ENCODE measurements at regions not wholly inside any gene's neighbourhood (a gene's known extent, or its start where the extent isn't known, plus 50 kb on each side); places are given as distances from the start of the nearest gene placed in this dataset.

DNA sequence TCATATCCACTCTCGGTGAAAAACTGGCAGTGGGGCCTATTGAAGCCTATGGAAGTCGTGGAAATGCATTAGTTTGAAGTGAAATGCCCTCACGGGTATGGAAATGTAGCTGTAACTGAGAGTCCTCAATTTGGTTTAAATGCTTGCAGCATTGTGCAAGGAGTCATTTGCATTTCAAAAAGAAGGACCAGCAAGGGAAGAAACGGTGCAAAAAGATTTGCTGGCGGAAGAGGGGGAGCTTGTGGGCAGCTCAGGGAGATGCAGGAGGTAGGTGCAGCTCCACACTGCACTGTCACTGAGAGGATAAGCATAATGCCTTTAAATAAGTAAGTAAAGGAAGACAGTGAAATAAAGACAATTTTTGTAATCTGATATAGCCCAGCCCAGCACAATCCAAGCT is 400.4 kb upstream of the DIPK2B start (continued):
- TF ChIP-seq, protein P1, sequence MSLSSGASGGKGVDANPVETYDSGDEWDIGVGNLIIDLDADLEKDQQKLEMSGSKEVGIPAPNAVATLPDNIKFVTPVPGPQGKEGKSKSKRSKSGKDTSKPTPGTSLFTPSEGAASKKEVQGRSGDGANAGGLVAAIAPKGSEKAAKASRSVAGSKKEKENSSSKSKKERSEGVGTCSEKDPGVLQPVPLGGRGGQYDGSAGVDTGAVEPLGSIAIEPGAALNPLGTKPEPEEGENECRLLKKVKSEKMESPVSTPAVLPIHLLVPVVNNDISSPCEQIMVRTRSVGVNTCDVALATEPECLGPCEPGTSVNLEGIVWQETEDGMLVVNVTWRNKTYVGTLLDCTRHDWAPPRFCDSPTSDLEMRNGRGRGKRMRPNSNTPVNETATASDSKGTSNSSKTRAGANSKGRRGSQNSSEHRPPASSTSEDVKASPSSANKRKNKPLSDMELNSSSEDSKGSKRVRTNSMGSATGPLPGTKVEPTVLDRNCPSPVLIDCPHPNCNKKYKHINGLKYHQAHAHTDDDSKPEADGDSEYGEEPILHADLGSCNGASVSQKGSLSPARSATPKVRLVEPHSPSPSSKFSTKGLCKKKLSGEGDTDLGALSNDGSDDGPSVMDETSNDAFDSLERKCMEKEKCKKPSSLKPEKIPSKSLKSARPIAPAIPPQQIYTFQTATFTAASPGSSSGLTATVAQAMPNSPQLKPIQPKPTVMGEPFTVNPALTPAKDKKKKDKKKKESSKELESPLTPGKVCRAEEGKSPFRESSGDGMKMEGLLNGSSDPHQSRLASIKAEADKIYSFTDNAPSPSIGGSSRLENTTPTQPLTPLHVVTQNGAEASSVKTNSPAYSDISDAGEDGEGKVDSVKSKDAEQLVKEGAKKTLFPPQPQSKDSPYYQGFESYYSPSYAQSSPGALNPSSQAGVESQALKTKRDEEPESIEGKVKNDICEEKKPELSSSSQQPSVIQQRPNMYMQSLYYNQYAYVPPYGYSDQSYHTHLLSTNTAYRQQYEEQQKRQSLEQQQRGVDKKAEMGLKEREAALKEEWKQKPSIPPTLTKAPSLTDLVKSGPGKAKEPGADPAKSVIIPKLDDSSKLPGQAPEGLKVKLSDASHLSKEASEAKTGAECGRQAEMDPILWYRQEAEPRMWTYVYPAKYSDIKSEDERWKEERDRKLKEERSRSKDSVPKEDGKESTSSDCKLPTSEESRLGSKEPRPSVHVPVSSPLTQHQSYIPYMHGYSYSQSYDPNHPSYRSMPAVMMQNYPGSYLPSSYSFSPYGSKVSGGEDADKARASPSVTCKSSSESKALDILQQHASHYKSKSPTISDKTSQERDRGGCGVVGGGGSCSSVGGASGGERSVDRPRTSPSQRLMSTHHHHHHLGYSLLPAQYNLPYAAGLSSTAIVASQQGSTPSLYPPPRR (CRISPR knock-in tag; IDR thresholded peaks at IDR 0.05; ENCODE audit: borderline replicate concordance): no peak
- TF ChIP-seq MAFG (CRISPR knock-in tag; IDR thresholded peaks at IDR 0.05) (no peak), EHMT2 (IDR thresholded peaks at IDR 0.05; ENCODE audit: borderline replicate concordance, low read depth, low read length) (no peak), HIVEP1 (CRISPR knock-in tag; IDR thresholded peaks at IDR 0.05) (no peak), ZNF501 (CRISPR knock-in tag; IDR thresholded peaks at IDR 0.05) (no peak), ZNF879 (CRISPR knock-in tag; IDR thresholded peaks at IDR 0.05) (no peak), FOXA3 (CRISPR knock-in tag; IDR thresholded peaks at IDR 0.05) (no peak)

DNA sequence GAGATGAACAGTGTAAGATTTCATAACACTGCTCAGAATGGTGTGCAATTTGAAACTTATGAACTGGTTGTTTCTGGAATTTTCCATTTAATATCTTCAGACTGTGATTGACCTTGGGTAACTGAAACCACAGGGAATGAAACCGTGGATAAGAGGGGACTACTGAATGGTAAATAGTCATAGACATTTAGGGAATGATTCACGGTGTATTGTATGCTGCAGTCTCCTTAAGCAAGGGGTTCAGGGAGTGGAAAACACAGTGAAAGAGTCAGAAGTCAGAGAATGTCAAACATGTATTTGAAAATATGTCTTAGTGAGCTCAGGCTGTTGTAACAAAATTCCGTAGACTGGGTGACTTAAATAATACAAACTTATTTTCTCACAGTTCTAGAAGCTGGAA is 398.2 kb upstream of the DIPK2B start:
- H2AFZ ChIP-seq (ENCODE audit: low read length): no peak overlapping the region
- no peaks in the 10 kb centered on the region for H3K36me3 ChIP-seq (replicated peaks in 1 of 2; ENCODE audit: control insufficient read depth in 1 of 2, insufficient read depth in 2 of 2, low read length in 2 of 2)
- H3K27me3 ChIP-seq (ENCODE audit: control insufficient read depth in 1 of 2, insufficient read depth in 2 of 2, low read length in 2 of 2): no peaks in the 10 kb centered on the region
- ChIA-PET CTCF (ENCODE audit: low intra/inter-chr PET ratio, low total read pairs) (no interaction called here), POLR2A (no interaction called here)
- no peak overlapping the region for H3K4me2 ChIP-seq (ENCODE audit: low read depth, low read length)
- no TSS peak for BruUV-seq (replicated peaks)
- in situ Hi-C loops (cut with HindIII; ENCODE audit: extremely low pct_ligation_motif_present, low pct_unique_long_range_greater_than_20kb) (no loop called here), intact Hi-C loops (cut with micrococcal nuclease; ENCODE audit: unreplicated experiment) (no loop called here)
- FAIRE-seq (no peak), ATAC-seq (no peak), DNase-seq (ENCODE audit: low spot score) (no peak)
- no peak overlapping the region for H3K27ac ChIP-seq (ENCODE audit: extremely low read length, insufficient read depth, low read length)
- no peaks in the 10 kb centered on the region for H3K9me3 ChIP-seq (ENCODE audit: low read length)
- H3K4me3 ChIP-seq (replicated peaks in 1 of 3; ENCODE audit: insufficient read depth in 1 of 3, low read depth in 2 of 3, low read length in 3 of 3): no peak overlapping the region
- no peak overlapping the region for H3K9ac ChIP-seq (ENCODE audit: insufficient read depth, low read depth, low read length)
- WGBS (ENCODE audit: low lambda C conversion rate): 33% methylated on average over 3 of the region's 3 CpGs
- H4K20me1 ChIP-seq (ENCODE audit: insufficient read depth, low read length): no peaks in the 10 kb centered on the region
- H3K79me2 ChIP-seq (ENCODE audit: insufficient read depth, low read length): no peaks in the 10 kb centered on the region
- no peaks in the 10 kb centered on the region for H3K4me1 ChIP-seq (ENCODE audit: insufficient read depth, low read length)
- TF ChIP-seq ZNF781 (CRISPR knock-in tag; IDR thresholded peaks at IDR 0.05; ENCODE audit: borderline replicate concordance, not compliant biosample characterization): no peak
- TF ChIP-seq, protein P2, sequence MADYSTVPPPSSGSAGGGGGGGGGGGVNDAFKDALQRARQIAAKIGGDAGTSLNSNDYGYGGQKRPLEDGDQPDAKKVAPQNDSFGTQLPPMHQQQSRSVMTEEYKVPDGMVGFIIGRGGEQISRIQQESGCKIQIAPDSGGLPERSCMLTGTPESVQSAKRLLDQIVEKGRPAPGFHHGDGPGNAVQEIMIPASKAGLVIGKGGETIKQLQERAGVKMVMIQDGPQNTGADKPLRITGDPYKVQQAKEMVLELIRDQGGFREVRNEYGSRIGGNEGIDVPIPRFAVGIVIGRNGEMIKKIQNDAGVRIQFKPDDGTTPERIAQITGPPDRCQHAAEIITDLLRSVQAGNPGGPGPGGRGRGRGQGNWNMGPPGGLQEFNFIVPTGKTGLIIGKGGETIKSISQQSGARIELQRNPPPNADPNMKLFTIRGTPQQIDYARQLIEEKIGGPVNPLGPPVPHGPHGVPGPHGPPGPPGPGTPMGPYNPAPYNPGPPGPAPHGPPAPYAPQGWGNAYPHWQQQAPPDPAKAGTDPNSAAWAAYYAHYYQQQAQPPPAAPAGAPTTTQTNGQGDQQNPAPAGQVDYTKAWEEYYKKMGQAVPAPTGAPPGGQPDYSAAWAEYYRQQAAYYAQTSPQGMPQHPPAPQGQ (CRISPR knock-in tag; IDR thresholded peaks at IDR 0.05; ENCODE audit: borderline replicate concordance): no peak
- TF ChIP-seq, protein P3, sequence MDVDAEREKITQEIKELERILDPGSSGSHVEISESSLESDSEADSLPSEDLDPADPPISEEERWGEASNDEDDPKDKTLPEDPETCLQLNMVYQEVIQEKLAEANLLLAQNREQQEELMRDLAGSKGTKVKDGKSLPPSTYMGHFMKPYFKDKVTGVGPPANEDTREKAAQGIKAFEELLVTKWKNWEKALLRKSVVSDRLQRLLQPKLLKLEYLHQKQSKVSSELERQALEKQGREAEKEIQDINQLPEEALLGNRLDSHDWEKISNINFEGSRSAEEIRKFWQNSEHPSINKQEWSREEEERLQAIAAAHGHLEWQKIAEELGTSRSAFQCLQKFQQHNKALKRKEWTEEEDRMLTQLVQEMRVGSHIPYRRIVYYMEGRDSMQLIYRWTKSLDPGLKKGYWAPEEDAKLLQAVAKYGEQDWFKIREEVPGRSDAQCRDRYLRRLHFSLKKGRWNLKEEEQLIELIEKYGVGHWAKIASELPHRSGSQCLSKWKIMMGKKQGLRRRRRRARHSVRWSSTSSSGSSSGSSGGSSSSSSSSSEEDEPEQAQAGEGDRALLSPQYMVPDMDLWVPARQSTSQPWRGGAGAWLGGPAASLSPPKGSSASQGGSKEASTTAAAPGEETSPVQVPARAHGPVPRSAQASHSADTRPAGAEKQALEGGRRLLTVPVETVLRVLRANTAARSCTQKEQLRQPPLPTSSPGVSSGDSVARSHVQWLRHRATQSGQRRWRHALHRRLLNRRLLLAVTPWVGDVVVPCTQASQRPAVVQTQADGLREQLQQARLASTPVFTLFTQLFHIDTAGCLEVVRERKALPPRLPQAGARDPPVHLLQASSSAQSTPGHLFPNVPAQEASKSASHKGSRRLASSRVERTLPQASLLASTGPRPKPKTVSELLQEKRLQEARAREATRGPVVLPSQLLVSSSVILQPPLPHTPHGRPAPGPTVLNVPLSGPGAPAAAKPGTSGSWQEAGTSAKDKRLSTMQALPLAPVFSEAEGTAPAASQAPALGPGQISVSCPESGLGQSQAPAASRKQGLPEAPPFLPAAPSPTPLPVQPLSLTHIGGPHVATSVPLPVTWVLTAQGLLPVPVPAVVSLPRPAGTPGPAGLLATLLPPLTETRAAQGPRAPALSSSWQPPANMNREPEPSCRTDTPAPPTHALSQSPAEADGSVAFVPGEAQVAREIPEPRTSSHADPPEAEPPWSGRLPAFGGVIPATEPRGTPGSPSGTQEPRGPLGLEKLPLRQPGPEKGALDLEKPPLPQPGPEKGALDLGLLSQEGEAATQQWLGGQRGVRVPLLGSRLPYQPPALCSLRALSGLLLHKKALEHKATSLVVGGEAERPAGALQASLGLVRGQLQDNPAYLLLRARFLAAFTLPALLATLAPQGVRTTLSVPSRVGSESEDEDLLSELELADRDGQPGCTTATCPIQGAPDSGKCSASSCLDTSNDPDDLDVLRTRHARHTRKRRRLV (CRISPR knock-in tag; IDR thresholded peaks at IDR 0.05): no peak
- TF ChIP-seq ELF4 (CRISPR knock-in tag; IDR thresholded peaks at IDR 0.05; ENCODE audit: borderline replicate concordance): no peak
- TF ChIP-seq MXD4 (CRISPR knock-in tag; IDR thresholded peaks at IDR 0.05): no peak
